ENCODE measurements at regions not wholly inside any gene's neighbourhood (a gene's known extent, or its start where the extent isn't known, plus 50 kb on each side); places are given as distances from the start of the nearest gene placed in this dataset.

DNA sequence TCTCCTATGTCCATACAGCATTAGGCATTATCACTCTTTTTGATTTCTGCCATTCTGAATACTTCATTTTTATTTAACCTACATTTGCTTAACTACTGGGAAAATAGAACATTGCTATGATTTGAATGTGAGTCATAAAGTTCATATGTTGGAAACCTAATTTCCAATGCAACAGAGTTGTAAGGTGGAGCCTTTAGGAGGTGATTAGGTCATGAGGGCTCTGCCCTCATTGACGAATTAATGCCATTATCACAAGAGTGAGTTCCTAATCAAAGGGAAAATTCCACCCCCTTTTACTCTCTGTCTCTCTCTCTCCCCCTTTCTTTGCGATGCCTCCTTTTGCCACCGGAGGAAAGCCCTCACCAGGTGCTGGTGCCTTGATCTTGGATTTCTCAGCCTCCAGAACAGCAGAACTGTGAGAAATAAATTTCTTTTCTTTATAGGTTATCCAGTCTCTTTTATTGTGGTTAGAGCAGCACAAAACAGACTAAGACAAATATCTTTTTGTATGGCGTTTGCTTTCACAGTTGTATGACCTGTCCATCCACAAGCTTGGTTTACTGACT, 180.1 kb upstream of the ARID2 start:
- no peak for DNase-seq (ENCODE audit: low spot score)

- no peak for DNase-seq (ENCODE audit: low spot score)
Observed at GRCh38 chr12:45553204-45553603, 176.3 kb upstream of the ARID2 start.

- DNase-seq (ENCODE audit: low spot score) = no peak
Observed at GRCh38 chr12:45557016-45557415, 172.5 kb upstream of the ARID2 start.

GRCh38 chr12:45558353-45558752, 171.2 kb upstream of the ARID2 start:
- DNase-seq (ENCODE audit: low spot score) = no peak

GRCh38 chr12:45559537-45559936, 170.0 kb upstream of the ARID2 start:
- no peak for DNase-seq (ENCODE audit: low spot score)

DNA sequence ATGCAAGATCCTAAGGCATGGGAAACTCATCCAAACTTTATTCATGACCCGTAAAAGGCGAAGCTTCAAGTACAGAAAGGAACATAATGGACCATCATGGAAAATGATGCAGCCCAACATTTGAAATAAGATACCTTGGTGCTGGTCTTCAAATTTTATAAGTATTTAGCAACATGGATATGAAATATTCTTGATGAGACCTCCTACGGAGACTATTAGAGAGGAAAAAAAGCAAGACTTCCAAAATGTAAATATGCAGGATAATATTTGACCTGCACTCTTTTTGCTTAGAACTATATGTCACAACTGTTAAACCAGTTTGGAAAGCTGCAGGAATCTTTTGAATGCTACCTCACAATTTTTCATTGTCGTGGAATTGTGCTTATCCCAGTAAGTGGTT, 168.8 kb upstream of the ARID2 start:
- no peak for DNase-seq (ENCODE audit: low spot score)

DNA sequence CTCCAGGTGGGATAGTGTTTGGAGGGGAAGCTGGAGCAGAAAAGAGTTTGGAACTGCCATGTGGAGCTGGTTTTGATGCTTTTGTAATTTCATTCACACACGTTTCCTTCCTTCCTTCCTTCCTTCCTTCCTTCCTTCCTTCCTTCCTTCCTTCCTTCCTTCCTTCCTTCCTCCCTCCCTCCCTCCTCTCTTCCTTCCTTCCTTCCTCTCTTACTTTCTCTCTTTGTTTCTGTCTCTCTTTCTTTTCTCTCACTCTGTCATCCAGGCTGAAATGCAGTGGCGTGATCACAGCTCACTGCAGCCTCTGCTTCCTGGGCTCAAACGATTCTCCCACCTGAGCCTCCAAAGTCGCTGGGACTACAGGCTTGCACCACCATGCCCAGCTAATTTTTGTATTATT, 168.0 kb upstream of the ARID2 start:
- DNase-seq (ENCODE audit: low spot score) = no peak

- no peak for DNase-seq (ENCODE audit: low spot score)
Observed at GRCh38 chr12:45565590-45565989, 163.9 kb upstream of the ARID2 start.

DNA sequence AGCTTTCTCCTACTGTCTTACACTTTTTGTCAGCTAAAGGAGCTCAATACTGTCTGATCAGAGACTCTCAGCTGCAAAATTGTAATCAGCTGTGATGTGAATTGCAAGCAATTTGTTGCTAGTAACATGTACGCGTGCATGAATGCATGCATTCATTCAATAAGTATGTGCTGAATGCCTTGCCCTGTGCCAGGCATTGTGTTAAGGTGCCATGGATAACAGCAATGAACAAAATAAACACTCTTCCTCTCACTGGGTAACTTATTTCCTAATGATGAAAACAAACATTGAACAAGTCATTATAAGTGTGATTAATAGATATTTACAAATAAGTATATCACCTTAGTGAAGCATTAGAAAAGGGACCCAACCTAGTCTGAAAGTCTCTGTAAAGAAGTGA, 163.2 kb upstream of the ARID2 start:
- no peak for DNase-seq (ENCODE audit: low spot score)

- DNase-seq (ENCODE audit: low spot score) = no peak
Observed at GRCh38 chr12:45568808-45569207, 160.7 kb upstream of the ARID2 start.

DNA sequence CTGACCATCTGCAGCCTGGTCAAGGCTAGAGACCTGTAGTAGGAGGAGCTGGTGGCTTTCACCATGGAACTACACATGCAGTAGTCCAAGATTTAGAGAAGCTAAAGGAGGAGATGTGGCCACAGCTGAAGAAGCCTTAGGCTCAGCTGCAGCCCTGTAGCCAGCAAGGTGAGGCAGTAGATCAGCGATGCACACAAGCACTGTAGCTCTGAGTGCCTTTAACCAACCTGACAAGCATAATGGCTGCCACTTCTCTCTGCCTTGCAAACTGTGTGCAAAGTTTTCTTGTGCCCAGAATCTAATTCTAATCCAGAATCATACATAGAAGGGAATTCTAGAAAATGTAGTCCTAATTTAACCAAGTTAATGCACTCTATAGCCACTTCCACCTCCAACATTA, 159.0 kb upstream of the ARID2 start:
- no peak for DNase-seq (ENCODE audit: low spot score)

- no peak for DNase-seq (ENCODE audit: low spot score)
Observed at GRCh38 chr12:45572114-45572513, 157.4 kb upstream of the ARID2 start.

GRCh38 chr12:45575417-45575816, 154.1 kb upstream of the ARID2 start:
- no peak for DNase-seq (ENCODE audit: low spot score)

- DNase-seq (ENCODE audit: low spot score) = no peak
Observed at GRCh38 chr12:45575823-45576475, 153.6 kb upstream of the ARID2 start.

DNA sequence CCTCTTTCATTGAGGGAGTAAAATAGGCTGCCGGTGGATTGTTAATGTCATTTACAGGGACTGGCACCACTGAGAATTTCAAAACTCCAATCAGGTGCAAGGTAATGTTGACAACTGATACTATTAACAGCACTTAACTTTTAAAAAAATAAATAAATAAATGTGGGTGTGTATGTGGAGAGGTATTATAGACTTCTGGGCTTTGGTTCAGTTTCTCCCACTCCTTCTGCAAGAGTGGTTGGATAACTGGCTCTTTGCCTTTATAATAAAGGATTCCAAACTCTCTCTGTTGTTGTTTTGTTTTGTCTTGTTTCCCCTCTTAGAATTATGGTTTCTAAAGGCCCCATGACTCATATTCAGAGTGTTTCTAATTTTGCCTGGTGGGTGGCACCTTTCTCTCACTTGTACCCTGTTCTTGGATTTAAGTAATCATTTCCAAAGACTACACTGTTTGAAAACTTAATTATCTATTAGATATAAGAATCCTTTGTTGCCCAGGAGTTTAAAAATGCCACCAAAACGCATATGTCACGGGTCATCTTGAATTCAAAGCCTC, 151.6 kb upstream of the ARID2 start:
- DNase-seq (ENCODE audit: low spot score) = no peak

GRCh38 chr12:45580356-45580969, 149.0 kb upstream of the ARID2 start:
- no peak for DNase-seq (ENCODE audit: low spot score)

GRCh38 chr12:45581112-45581511, 148.4 kb upstream of the ARID2 start:
- DNase-seq (ENCODE audit: low spot score) = no peak

DNA sequence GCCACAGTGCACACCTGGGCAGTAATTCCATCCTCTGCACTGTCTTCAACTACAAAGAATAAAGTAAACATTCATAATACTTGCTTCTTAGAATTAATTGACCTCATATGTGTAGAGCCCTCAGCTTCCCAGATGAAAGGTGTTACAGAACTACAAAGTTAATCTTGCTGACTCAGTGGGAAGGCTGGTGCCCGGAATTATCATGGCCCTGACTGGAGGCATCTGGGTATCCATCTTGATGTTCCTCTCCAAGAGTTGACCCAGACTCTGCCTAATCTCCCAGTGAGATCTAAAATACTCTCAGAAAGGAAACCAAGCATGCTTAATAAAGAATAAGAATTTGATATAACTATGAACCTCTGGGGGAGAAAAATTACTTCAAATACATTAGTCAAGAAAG, 147.0 kb upstream of the ARID2 start:
- DNase-seq (ENCODE audit: low spot score) = no peak

GRCh38 chr12:45582986-45583659, 146.4 kb upstream of the ARID2 start:
- no peak for DNase-seq (ENCODE audit: low spot score)

DNA sequence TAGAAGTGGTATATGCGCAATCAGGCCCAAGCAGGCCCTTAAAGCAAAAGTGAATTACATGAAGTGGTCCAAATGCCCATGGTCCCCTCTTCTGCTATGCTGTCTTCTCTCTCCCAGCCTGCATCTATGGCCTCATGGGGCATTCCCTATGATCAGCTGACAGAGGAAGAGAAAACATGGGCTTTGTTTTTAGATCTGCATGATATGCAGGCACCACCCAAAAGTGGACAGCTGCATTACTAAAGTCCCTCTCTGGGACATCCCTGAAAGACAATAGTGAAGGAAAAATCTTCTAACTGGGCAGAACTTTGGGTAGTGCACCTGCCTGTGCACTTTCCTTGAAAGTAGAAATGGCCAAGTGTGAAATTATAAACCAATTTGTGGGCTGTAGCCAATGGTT, 145.2 kb upstream of the ARID2 start:
- DNase-seq (ENCODE audit: low spot score) = no peak

GRCh38 chr12:45585522-45586230, 143.8 kb upstream of the ARID2 start:
- DNase-seq (ENCODE audit: low spot score) = no peak

GRCh38 chr12:45586486-45586885, 143.0 kb upstream of the ARID2 start:
- no peak for DNase-seq (ENCODE audit: low spot score)
